Epidermal melanocyte (primary cell): ENCODE measurements at regions not wholly inside any gene's neighbourhood (a gene's known extent, or its start where the extent isn't known, plus 50 kb on each side); places are given as distances from the start of the nearest gene placed in this dataset.

Experiments
- DNase-seq: peaks from one replicate; pipeline ENCODE4 v3.0.0; 2011; ENCODE audit warnings: low spot score; ENCODE audit not compliant: insufficient read length

GRCh38 chr6:9484686-9485085, 930.2 kb downstream of the TFAP2A start:
- DNase-seq, result no peak

GRCh38 chr6:9484091-9484490, 930.8 kb downstream of the TFAP2A start:
- DNase-seq, result no peak

GRCh38 chr6:9482030-9482738, 932.7 kb downstream of the TFAP2A start:
- peak; percentile 46 for DNase-seq

DNA sequence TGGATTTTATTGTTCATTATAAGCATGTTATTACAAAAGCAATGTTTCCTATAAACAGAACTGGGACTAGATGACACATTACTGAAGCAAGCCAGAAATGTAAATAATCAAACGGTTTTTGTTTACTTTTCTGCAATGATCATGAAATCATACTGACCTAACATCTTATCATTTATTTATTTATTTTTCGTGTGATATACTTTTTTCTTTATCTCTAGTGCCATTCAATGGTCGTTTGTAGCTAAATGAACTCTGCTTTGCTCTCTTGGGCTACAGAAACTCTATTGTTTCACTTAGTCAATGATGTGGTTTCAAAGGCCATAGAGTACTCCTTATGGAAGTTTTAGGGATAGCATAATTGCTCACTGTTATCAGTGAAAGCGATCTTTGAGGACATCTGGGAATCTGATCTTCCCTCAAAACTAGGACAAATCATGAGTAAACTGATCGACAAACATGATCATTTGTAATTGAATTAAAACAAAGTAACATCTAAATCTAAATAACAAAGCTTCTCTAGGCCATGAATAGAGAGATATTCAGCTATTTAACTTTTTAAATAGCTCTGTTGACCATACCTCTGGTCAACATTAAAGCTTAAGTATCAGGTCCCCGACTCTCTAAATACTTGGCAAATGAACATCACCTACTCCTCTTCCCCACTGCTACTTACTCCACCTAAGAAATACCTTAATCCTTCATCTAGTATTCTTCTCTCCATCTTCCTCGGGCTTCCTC, 933.4 kb downstream of the TFAP2A start:
- DNase-seq, result no peak

DNA sequence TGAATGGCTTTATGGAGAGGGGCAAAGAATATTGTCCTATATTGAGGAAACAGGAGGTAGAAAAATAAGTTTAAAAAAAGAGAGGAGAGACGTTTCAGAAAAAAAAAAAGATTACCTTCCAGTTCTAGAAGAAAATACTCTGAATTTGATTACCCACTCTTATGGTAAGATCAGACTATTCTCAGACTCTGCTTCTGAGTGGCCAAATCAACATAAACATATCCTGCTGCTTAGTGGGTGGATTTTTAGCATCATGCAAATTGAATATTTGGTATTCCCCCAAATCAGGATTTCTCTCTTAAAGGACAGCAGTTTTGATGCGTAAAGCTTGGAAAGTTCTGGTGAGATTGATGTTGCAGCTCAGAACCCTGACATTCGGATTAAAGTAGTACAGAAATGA, 946.6 kb downstream of the TFAP2A start:
- no peak for DNase-seq

- no peak for DNase-seq
Measured at GRCh38 chr6:9467741-9468140, 947.1 kb downstream of the TFAP2A start.

GRCh38 chr6:9464583-9464982, 950.3 kb downstream of the TFAP2A start:
- DNase-seq, result no peak

DNA sequence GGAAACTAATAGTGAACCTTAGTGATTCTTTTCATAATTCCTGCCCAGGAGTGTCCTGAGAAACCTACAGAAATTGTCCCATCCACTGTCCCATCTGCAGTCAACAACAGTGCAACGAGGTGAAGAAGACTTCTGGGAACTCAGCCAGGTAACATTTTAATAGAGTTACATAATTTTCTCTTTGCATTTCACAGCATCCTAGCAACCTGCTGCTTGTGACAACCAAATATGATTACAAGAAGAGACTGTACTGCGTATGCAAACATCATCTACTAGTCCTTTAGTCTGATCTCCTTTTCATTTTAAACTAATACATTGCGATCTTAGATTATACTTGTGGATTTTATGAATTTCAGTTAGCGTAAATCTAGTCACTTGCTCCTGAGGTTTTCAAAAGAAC, 951.6 kb downstream of the TFAP2A start:
- no peak for DNase-seq

DNA sequence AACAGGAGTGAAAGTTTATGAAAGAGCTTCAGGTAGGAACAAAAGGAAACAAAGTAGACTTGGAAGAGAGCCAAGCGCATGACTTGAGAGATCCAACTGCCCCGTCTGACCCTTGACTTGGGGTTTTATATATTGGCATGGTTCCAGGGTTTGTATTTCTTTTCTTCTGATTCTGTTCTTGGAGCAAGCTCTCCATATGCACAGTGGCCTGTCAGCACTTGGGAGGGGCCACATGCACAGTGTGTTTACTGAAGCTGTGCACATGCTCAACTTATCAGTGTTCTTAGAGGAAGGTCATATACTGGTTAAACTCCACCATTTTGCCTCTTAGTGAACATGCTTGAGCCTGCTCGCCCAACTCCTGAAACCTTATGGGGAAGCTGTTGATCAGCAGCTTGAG, 953.7 kb downstream of the TFAP2A start:
- DNase-seq, result no peak

DNA sequence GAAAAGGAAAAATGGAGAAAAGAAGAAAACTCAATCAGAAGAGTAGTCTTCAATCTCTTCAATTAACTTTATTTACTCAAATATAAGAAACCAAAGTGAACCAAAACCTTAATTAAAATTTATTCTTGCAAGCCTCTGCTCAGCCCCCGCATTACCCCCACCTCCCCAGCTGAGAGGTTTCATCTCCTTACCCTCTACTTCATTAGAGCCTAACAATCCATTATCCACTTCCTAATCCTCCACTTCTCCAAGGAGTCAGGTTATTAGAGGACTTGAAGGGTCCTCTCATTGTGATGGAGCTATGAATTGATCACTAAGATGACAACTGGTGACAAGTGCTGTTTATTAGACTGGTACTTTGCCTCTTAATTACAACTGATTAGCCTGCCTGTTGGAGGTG, 956.5 kb downstream of the TFAP2A start:
- no peak for DNase-seq

GRCh38 chr6:9455864-9456658, 958.8 kb downstream of the TFAP2A start:
- no peak for DNase-seq

- no peak for DNase-seq
Measured at GRCh38 chr6:9439621-9440330, 975.1 kb downstream of the TFAP2A start.

- no peak for DNase-seq
Measured at GRCh38 chr6:9437836-9438235, 977.0 kb downstream of the TFAP2A start.

GRCh38 chr6:9435281-9435680, 979.6 kb downstream of the TFAP2A start:
- no peak for DNase-seq

DNA sequence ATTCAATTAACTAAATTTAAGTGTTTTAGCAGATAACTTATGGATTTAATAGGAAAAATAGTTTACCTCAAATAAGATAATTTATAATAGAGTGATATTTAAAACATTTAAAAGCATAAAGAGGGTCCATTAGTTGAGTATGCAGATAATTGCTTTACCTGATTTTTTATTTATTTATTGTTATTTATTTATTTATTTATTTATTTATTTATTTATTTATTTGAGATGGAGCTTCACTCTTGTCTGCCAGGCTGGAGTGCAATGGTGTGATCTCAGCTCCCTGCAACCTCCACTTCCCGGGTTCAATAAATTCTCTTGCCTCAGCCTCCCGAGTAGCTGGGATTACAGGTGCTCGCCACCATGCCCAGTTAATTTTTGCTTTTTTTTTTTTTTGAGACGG, 982.9 kb downstream of the TFAP2A start:
- no peak for DNase-seq

DNA sequence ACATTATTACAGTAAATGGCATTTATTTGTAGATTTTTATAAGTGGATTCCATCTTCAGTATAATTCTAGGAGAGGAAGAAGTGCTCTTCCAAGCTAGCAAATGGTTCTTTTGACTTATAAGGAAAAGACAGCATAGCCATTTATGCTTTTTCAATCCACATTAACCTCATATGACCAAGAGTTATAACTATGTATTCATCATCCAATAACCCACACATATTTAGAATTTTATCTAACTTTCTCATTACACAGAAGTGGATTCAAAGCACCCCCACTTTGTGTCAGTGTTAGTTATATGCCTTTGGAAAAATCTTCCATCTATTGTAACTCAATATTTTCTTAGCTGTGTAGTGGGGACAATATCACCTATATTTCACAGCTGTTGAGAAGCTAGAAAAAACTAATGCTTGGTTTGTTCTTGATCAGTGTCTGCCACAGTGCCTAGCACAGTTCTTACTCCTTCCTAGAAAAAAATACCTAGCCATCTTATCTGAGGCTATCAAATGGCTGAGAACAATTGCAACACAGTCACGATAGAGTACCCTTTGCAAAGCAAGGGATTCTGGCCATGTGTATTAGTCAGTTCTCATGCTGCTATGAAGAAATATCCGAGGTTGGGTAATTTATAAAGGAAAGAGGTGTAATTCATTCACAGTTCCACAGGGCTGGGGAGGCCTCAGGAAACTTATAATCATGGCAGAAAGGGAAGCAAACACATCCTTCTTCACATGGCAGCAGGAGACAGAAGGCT, 986.3 kb downstream of the TFAP2A start:
- DNase-seq, result no peak

- no peak for DNase-seq
Measured at GRCh38 chr6:9422138-9422537, 986.8 kb upstream of the SLC35B3 start.

DNA sequence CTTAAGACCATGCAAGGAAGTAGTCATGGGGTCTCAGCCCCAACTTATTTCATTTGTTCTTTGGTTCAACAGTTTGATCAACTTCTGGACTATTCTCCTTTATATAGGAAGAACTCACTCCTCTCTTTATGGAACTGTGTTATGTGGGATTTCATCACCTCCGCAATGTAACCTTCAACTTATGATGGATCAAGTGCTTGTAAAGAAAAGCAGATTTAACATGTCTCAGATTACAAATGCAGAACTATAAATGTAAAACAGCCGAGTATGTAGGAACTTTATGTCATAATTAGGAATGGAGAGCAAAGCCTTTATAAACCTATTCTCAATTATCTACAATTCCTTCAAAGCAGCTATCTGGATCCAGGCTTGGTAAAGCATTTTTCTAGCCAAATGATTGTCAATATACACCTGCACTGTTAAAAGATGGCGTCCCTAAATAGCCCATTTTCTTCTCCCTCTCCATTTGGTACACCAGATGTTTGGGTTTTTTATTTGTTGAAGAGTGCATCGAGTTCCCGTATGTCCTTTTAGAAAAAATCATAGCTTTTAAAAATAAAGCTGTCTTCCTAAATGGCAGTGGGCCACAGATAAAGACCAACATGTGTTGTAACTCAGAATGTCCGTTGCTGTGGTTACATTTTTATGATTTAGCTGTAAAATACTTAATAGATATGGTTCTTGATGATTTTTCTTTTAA, 985.1 kb upstream of the SLC35B3 start:
- no peak for DNase-seq

DNA sequence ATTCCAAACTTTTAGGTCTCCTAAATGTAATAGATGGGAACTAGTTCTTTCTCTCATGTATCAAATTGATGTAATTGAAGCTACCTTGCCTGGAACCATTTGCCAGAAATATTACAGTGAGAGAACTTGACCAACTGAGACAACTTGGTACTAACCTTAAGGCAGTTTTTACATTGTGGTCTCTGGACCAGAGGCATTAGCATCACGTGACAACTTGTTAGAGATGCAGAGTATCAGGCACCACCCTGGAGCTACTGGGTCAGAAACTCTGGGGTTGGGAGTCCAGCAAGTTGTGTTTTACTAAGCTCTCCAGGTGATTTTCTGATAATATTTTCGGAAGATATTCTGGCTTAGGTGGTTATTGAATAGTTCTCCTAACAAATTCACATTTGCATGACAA, 982.1 kb upstream of the SLC35B3 start:
- DNase-seq, result no peak

DNA sequence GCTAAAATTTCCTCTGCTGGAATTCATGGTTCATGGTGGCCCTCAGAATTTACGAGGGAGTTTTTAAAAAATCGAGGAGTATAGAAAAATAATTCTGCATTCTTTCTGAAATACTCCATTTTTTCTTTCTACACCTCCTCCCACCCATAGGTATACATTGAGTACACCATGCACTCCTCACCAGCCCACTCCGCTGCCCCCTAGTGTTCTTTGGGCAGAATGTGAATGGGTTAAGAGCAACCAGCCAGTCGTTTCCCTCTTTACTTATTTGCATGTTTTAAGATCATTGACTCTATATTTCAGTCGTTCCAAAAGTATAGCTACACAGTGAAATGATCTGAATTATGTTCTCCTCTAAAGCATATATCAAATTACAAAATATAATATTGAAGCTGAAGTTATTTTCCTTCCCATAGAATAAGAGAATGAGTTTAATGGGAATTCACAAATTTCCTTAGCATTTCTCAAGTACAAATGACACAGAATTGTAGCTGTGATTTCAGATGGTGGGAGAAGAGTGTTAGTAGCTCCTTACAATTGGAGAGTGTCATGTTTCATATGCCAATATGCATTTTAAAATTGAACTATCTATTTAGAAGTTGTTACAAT, 977.7 kb upstream of the SLC35B3 start:
- no peak for DNase-seq
